Breast epithelium (tissue), 3 donors: ENCODE measurements at regions not wholly inside any gene's neighbourhood (a gene's known extent, or its start where the extent isn't known, plus 50 kb on each side); places are given as distances from the start of the nearest gene placed in this dataset.

ENCODE experiments used
- CTCF ChIP-seq, 3 donors: fragments of 450-650 bp; IDR thresholded peaks; one replicate each; pipeline ENCODE4 v1.5.1; 2016 to 2017; ENCODE audit warnings: antibody characterized with exemption in 3 of 3, mild to moderate bottlenecking in 3 of 3, moderate library complexity in 3 of 3
- POLR2A ChIP-seq: fragments of 450-650 bp; IDR thresholded peaks from one replicate; pipeline ENCODE4 v1.6.1; 2016; ENCODE audit warnings: antibody characterized with exemption, mild to moderate bottlenecking, moderate library complexity
- POLR2AphosphoS5 ChIP-seq, 3 donors: sonication (generic); formaldehyde crosslinking; IDR thresholded peaks; one replicate each; pipeline ENCODE4 v1.6.1; 2017; ENCODE audit warnings: antibody characterized with exemption in 3 of 3

DNA sequence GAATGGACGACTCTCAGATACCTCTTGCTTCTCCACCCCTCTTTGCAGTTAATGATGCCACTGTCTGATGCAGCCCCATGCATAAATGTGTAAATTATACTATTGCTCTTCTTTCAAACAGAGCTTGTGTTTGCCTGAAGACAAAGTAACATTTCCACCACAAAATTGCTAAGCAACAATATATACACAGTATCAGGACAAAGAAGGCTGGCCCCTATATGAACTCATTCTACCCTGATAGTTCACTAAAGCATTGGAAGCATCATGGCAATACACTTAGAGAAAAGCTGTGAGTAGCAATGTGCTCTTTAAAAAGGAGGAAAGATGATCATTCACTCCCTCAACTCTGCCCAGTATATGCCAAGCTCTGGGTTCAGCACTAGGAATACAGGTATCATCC is 427.0 kb upstream of the CPEB2 start:
- no peak for TF ChIP-seq POLR2AphosphoS5 (IDR thresholded peaks at IDR 0.05)
- no peak for TF ChIP-seq POLR2A
- TF ChIP-seq CTCF (IDR thresholded peaks at IDR 0.05): no peak
